ENCODE measurements at regions not wholly inside any gene's neighbourhood (a gene's known extent, or its start where the extent isn't known, plus 50 kb on each side); places are given as distances from the start of the nearest gene placed in this dataset.

GRCh38 chr7:145265180-145265579 is 429.3 kb upstream of the TPK1 start:
- DNase-seq (ENCODE audit: low spot score) = no peak

- DNase-seq (ENCODE audit: low spot score) = no peak
These were observed 428.0 kb upstream of the TPK1 start for GRCh38 chr7:145263886-145264285.

GRCh38 chr7:145252031-145252430 is 416.2 kb upstream of the TPK1 start:
- no peak for DNase-seq (ENCODE audit: low spot score)

GRCh38 chr7:145224775-145225174 is 388.9 kb upstream of the TPK1 start:
- no peak for DNase-seq (ENCODE audit: low spot score)

- DNase-seq (ENCODE audit: low spot score) = no peak
These were observed 383.6 kb upstream of the TPK1 start for GRCh38 chr7:145219461-145219860.

GRCh38 chr7:145216866-145217265 is 381.0 kb upstream of the TPK1 start:
- DNase-seq (ENCODE audit: low spot score) = no peak

GRCh38 chr7:145212050-145212449 is 376.2 kb upstream of the TPK1 start:
- DNase-seq (ENCODE audit: low spot score) = no peak

- no peak for DNase-seq (ENCODE audit: low spot score)
These were observed 375.4 kb upstream of the TPK1 start for GRCh38 chr7:145211211-145211610.

- DNase-seq (ENCODE audit: low spot score) = no peak
These were observed 358.1 kb upstream of the TPK1 start for GRCh38 chr7:145193951-145194350.

- DNase-seq (ENCODE audit: low spot score) = no peak
These were observed 349.1 kb upstream of the TPK1 start for GRCh38 chr7:145184956-145185355.

GRCh38 chr7:145183069-145183468 is 347.2 kb upstream of the TPK1 start:
- no peak for DNase-seq (ENCODE audit: low spot score)

- DNase-seq (ENCODE audit: low spot score) = no peak
These were observed 339.5 kb upstream of the TPK1 start for GRCh38 chr7:145175366-145175765.

GRCh38 chr7:145169908-145170307 is 334.1 kb upstream of the TPK1 start:
- DNase-seq (ENCODE audit: low spot score) = no peak

- no peak for DNase-seq (ENCODE audit: low spot score)
These were observed 333.0 kb upstream of the TPK1 start for GRCh38 chr7:145168879-145169278.

- no peak for DNase-seq (ENCODE audit: low spot score)
These were observed 332.6 kb upstream of the TPK1 start for GRCh38 chr7:145168427-145168826.

GRCh38 chr7:145156834-145157233 is 321.0 kb upstream of the TPK1 start:
- no peak for DNase-seq (ENCODE audit: low spot score)

- DNase-seq (ENCODE audit: low spot score) = no peak
These were observed 316.7 kb upstream of the TPK1 start for GRCh38 chr7:145152589-145152988.

- DNase-seq (ENCODE audit: low spot score) = no peak
These were observed 315.8 kb upstream of the TPK1 start for GRCh38 chr7:145151676-145152075.

GRCh38 chr7:145147865-145148264 is 312.0 kb upstream of the TPK1 start:
- no peak for DNase-seq (ENCODE audit: low spot score)

GRCh38 chr7:145143685-145144084 is 307.8 kb upstream of the TPK1 start:
- no peak for DNase-seq (ENCODE audit: low spot score)

GRCh38 chr7:145134377-145134776 is 298.5 kb upstream of the TPK1 start:
- no peak for DNase-seq (ENCODE audit: low spot score)

GRCh38 chr7:145123502-145123901 is 287.6 kb upstream of the TPK1 start:
- no peak for DNase-seq (ENCODE audit: low spot score)

- DNase-seq (ENCODE audit: low spot score) = no peak
These were observed 270.1 kb upstream of the TPK1 start for GRCh38 chr7:145106001-145106400.

- no peak for DNase-seq (ENCODE audit: low spot score)
These were observed 269.7 kb upstream of the TPK1 start for GRCh38 chr7:145105561-145105960.

GRCh38 chr7:145104400-145104799 is 268.5 kb upstream of the TPK1 start:
- DNase-seq (ENCODE audit: low spot score) = no peak
